ENCODE measurements at regions not wholly inside any gene's neighbourhood (a gene's known extent, or its start where the extent isn't known, plus 50 kb on each side); places are given as distances from the start of the nearest gene placed in this dataset.

- Mint-ChIP-seq H3K9me3 (peaks cover 14% of the 10 kb centered on the region), H3K4me3 (no peak overlapping the region), H3K36me3 (ENCODE audit: low read depth) (no peaks in the 10 kb centered on the region), H3K4me1 (ENCODE audit: low read depth) (no peaks in the 10 kb centered on the region), H3K27me3 (ENCODE audit: low read depth) (no peaks in the 10 kb centered on the region), H3K27ac (no peak overlapping the region)
These were observed 536.4 kb upstream of the SEL1L start for GRCh38 chr14:82070040-82070439.

DNA sequence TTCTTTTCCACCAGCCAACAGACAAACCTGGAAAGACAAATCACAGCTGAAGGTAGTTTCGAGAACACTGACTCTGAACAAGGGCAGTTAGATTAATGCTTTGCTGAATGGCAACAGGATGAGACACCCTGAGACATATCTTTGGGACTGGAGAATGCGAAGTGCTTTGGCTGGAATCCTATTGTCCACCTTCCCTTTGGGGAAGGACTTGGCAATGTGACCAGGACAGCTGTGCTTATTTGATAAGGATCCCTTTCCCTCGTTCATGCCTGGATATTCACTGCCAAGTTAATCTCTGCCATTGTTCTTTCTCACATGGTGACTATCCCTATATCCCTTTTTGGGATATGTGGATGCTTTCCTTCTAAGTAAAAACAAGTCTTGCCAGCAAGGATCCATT lies 537.1 kb upstream of the SEL1L start:
- Mint-ChIP-seq H3K9me3 (peaks cover 10% of the 10 kb centered on the region), H3K27ac (no peak overlapping the region), H3K36me3 (ENCODE audit: low read depth) (no peaks in the 10 kb centered on the region), H3K27me3 (ENCODE audit: low read depth) (no peaks in the 10 kb centered on the region), H3K4me3 (no peak overlapping the region), H3K4me1 (ENCODE audit: low read depth) (no peaks in the 10 kb centered on the region)

DNA sequence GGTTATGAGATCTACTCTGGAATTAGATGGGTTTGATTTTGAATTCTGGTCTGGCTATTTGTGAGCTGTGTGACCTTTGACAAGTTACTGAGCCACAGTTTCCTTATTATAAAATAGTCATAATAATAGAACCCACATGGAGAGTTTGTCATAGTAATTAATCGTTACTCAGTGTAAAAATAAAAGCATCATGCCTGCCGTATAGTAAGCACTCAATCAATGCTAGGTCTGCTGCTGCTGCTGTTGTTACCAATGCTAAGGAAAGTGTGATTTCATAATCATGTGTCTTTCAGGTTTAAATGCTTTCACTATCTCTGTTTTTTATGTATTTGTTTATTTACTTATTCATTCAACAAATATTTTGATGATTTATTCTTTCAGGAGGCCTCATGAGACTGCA lies 539.9 kb upstream of the SEL1L start:
- H3K27me3 Mint-ChIP-seq (ENCODE audit: low read depth): no peaks in the 10 kb centered on the region

DNA sequence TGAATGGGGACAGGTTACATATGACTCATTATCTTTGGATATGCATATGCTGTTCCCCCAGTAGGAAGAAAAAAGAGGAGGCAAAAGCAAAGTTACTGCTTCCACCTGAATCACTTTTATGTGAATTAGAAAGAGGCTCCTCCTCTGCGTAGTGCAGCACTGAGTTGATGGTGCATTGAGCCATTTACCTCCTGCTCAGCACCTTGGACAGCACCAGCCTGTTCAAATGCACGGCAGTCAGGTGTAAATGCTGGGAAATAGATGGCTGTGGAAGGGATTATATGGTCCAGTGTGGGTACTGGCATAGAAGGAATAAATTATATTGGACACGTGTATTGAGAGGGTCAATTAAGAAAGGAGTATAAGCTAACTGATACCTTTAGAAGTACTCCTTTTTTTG lies 541.9 kb upstream of the SEL1L start:
- no peaks in the 10 kb centered on the region for H3K36me3 Mint-ChIP-seq (ENCODE audit: low read depth)
- peaks cover 4% of the 10 kb centered on the region for H3K9me3 Mint-ChIP-seq
- no peak overlapping the region for H3K27ac Mint-ChIP-seq
- no peaks in the 10 kb centered on the region for H3K4me1 Mint-ChIP-seq (ENCODE audit: low read depth)
- no peak overlapping the region for H3K4me3 Mint-ChIP-seq
- no peaks in the 10 kb centered on the region for H3K27me3 Mint-ChIP-seq (ENCODE audit: low read depth)

More for the DNA sequence above, 539.9 kb upstream of the SEL1L start:
- peaks cover 9% of the 10 kb centered on the region for H3K9me3 Mint-ChIP-seq
- no peaks in the 10 kb centered on the region for H3K36me3 Mint-ChIP-seq (ENCODE audit: low read depth)
- no peak overlapping the region for H3K27ac Mint-ChIP-seq
- H3K4me1 Mint-ChIP-seq (ENCODE audit: low read depth): no peaks in the 10 kb centered on the region
- no peak overlapping the region for H3K4me3 Mint-ChIP-seq

DNA sequence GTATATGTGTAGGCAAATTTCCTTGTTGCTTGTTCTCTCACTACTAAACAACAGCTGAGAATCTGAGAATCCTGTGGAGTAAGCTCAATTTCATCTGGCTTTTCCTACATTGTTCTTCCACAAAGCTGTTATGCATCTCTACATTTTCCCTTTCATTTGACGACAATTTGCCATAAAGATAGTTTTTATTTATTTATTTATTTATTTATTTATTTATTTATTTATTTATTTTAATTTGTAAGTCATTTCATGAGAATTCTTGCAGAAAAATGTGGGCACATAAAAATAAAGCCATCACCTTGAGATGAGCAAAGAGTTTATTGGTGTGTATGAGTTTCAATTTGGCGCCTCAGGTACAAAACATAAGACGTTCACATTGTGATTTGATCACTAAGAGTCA lies 545.9 kb upstream of the SEL1L start:
- H3K27me3 Mint-ChIP-seq (ENCODE audit: low read depth): no peaks in the 10 kb centered on the region
- peaks cover 8% of the 10 kb centered on the region for H3K9me3 Mint-ChIP-seq
- H3K27ac Mint-ChIP-seq: no peak overlapping the region
- H3K4me3 Mint-ChIP-seq: no peak overlapping the region
- no peaks in the 10 kb centered on the region for H3K4me1 Mint-ChIP-seq (ENCODE audit: low read depth)
- no peaks in the 10 kb centered on the region for H3K36me3 Mint-ChIP-seq (ENCODE audit: low read depth)

GRCh38 chr14:82080370-82080769 lies 546.7 kb upstream of the SEL1L start:
- no peak overlapping the region for H3K4me3 Mint-ChIP-seq
- no peaks in the 10 kb centered on the region for H3K27me3 Mint-ChIP-seq (ENCODE audit: low read depth)
- H3K27ac Mint-ChIP-seq: no peak overlapping the region
- H3K9me3 Mint-ChIP-seq: peaks cover 8% of the 10 kb centered on the region
- no peaks in the 10 kb centered on the region for H3K4me1 Mint-ChIP-seq (ENCODE audit: low read depth)
- H3K36me3 Mint-ChIP-seq (ENCODE audit: low read depth): no peaks in the 10 kb centered on the region

- H3K4me3 Mint-ChIP-seq: no peak overlapping the region
- H3K27me3 Mint-ChIP-seq (ENCODE audit: low read depth): no peaks in the 10 kb centered on the region
- H3K4me1 Mint-ChIP-seq (ENCODE audit: low read depth): no peaks in the 10 kb centered on the region
- H3K36me3 Mint-ChIP-seq (ENCODE audit: low read depth): no peaks in the 10 kb centered on the region
- H3K27ac Mint-ChIP-seq: no peak overlapping the region
- peaks cover 4% of the 10 kb centered on the region for H3K9me3 Mint-ChIP-seq
These were observed 551.2 kb upstream of the SEL1L start for GRCh38 chr14:82084813-82085212.

GRCh38 chr14:82091097-82091496 lies 557.4 kb upstream of the SEL1L start:
- Mint-ChIP-seq H3K4me1 (ENCODE audit: low read depth) (no peaks in the 10 kb centered on the region), H3K9me3 (no peaks in the 10 kb centered on the region), H3K4me3 (no peak overlapping the region), H3K36me3 (ENCODE audit: low read depth) (no peaks in the 10 kb centered on the region), H3K27ac (no peak overlapping the region), H3K27me3 (ENCODE audit: low read depth) (no peaks in the 10 kb centered on the region)

GRCh38 chr14:82094829-82095345 lies 561.2 kb upstream of the SEL1L start:
- Mint-ChIP-seq H3K4me1 (ENCODE audit: low read depth) (no peaks in the 10 kb centered on the region), H3K27ac (no peak overlapping the region), H3K4me3 (no peak overlapping the region), H3K36me3 (ENCODE audit: low read depth) (no peaks in the 10 kb centered on the region), H3K27me3 (ENCODE audit: low read depth) (no peaks in the 10 kb centered on the region), H3K9me3 (no peaks in the 10 kb centered on the region)

DNA sequence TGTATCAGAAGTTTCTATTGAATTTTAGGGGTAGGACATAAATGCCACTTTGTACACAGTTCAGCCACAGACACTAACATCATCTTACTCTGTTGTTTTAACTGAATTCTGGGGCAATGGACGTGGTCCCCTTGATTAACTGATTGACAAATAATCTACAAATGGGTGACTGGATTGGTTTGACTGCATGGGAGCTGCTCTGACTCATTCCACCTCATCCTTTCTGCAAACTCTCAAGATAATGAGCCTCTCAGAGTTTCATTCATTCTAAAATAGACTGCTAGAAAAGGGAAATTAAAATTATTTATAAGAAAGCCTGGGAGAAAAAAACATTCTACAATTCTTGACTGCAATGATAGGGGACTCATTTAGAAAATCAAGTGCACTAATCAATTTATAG lies 570.4 kb upstream of the SEL1L start:
- Mint-ChIP-seq H3K27ac (no peak overlapping the region), H3K9me3 (peaks cover 4% of the 10 kb centered on the region), H3K36me3 (ENCODE audit: low read depth) (no peaks in the 10 kb centered on the region), H3K4me1 (ENCODE audit: low read depth) (no peaks in the 10 kb centered on the region), H3K27me3 (ENCODE audit: low read depth) (no peaks in the 10 kb centered on the region), H3K4me3 (no peak overlapping the region)

DNA sequence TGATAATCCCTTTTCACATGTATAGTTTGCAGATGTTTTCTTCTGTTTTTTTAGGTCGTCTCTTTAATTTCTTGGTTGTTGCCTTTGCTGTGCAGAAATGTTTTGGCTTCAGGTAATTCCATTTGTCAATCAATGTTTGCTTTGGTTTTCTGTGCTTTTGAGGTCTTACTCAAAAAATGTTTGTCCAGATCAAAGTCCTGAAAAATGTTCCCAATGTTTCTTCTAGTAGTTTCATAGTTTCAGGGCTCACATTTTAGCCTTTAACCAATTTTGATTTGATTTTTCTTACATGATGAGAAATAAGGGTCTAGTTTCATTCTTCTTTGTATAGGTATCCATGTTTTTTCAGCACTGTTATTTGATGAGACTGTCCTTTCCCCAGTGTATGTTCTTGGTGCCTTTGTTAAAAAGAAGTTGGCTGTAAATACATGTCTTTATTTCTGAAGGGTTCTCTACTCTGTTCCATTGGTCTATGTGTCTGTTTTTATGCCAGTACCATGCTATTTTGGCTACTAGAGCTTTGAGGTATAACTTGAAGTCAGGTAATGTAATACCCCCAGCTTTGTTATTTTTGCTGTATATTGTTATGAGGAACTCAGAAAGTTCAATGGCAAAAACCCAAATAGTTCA lies 578.7 kb upstream of the SEL1L start:
- Mint-ChIP-seq H3K9me3 (no peaks in the 10 kb centered on the region), H3K4me3 (no peak overlapping the region), H3K27me3 (ENCODE audit: low read depth) (no peaks in the 10 kb centered on the region), H3K4me1 (ENCODE audit: low read depth) (no peaks in the 10 kb centered on the region), H3K27ac (no peak overlapping the region), H3K36me3 (ENCODE audit: low read depth) (no peaks in the 10 kb centered on the region)

DNA sequence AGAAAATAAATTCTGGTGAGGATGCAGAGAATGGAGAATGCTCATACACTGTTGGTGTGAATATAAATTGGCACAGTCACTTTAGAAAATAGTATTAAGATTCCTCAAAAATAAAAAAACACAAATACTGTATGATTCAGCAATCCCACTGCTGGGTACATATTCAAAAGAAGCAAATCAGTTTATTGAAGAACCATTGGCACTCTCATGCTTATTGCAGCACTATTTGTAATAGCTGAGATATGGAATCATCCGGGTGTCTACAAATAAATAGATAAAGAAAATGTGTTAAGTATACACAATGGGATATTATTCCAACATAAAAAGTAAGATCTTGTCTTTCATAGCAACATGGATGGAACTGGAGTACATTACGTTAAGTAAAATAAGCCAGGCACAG lies 579.4 kb upstream of the SEL1L start:
- Mint-ChIP-seq H3K4me1 (ENCODE audit: low read depth) (no peaks in the 10 kb centered on the region), H3K36me3 (ENCODE audit: low read depth) (no peaks in the 10 kb centered on the region), H3K27ac (no peak overlapping the region), H3K27me3 (ENCODE audit: low read depth) (no peaks in the 10 kb centered on the region), H3K9me3 (no peaks in the 10 kb centered on the region), H3K4me3 (no peak overlapping the region)

DNA sequence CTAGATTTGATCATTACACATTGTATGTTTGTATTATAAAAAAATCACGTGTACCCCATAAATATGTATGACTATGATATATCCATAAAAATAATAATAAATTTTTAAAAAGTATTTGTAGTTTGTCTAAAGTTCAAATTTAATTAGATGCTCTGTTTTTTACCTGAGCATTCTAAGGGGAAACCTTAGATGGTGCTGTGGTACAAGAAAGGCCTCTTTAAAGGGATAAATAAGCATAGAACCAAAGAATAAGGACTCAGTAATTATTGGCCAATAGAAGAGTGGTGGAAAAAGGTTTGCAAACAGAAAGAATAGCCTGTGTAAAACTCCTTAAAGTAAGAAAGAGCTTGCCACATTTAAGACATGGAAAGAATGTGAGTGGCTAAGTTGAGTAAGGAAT lies 580.1 kb upstream of the SEL1L start:
- H3K36me3 Mint-ChIP-seq (ENCODE audit: low read depth): no peaks in the 10 kb centered on the region
- no peaks in the 10 kb centered on the region for H3K27me3 Mint-ChIP-seq (ENCODE audit: low read depth)
- no peak overlapping the region for H3K27ac Mint-ChIP-seq
- H3K4me3 Mint-ChIP-seq: no peak overlapping the region
- H3K4me1 Mint-ChIP-seq (ENCODE audit: low read depth): no peaks in the 10 kb centered on the region
- H3K9me3 Mint-ChIP-seq: no peaks in the 10 kb centered on the region

DNA sequence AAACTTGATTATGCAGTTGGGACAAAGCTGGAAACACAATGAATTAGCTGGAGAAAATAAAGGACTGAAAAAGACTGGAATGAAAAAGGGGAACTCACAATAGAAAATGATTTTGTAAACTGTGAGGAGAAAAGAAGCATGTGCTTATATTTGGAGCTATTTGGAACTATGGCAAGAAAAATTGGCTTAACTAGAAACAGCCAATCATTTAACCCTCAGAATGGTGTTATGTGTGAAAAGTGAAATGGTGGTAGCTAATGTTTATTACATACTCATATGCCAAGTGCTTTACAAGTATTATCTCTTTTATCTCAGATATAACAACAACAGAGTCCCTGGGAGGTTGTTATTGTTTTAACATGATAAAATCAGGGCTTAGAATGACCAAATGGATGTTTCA lies 583.1 kb upstream of the SEL1L start:
- H3K27ac Mint-ChIP-seq: no peak overlapping the region
- H3K9me3 Mint-ChIP-seq: peaks cover 6% of the 10 kb centered on the region
- no peaks in the 10 kb centered on the region for H3K4me1 Mint-ChIP-seq (ENCODE audit: low read depth)
- no peak overlapping the region for H3K4me3 Mint-ChIP-seq
- H3K27me3 Mint-ChIP-seq (ENCODE audit: low read depth): no peaks in the 10 kb centered on the region
- no peaks in the 10 kb centered on the region for H3K36me3 Mint-ChIP-seq (ENCODE audit: low read depth)

DNA sequence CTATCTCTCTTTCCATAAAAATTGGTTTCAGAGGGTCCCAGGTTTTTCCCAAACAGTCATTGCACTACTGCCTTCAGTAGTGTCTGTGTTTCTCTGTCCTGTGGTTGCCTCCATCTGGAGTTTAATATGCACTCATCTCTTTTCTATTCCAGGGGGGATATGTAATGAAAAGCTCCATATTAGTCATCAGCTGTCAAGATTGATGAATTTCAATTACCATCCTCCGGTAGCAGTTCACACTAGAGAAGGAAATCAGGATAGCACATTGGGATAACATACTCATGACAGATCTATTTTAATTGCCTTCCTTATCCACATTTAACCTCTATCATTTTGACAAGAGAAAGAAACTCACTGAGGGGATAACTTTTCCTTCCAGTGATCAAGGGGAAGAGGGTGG lies 589.0 kb upstream of the SEL1L start:
- H3K27ac Mint-ChIP-seq: no peak overlapping the region
- no peak overlapping the region for H3K4me3 Mint-ChIP-seq
- no peaks in the 10 kb centered on the region for H3K36me3 Mint-ChIP-seq (ENCODE audit: low read depth)
- H3K4me1 Mint-ChIP-seq (ENCODE audit: low read depth): no peaks in the 10 kb centered on the region
- no peaks in the 10 kb centered on the region for H3K27me3 Mint-ChIP-seq (ENCODE audit: low read depth)
- peaks cover 11% of the 10 kb centered on the region for H3K9me3 Mint-ChIP-seq

GRCh38 chr14:82124511-82124910 lies 590.9 kb upstream of the SEL1L start:
- no peak overlapping the region for H3K4me3 Mint-ChIP-seq
- peaks cover 11% of the 10 kb centered on the region for H3K9me3 Mint-ChIP-seq
- H3K27me3 Mint-ChIP-seq (ENCODE audit: low read depth): no peaks in the 10 kb centered on the region
- H3K4me1 Mint-ChIP-seq (ENCODE audit: low read depth): no peaks in the 10 kb centered on the region
- no peaks in the 10 kb centered on the region for H3K36me3 Mint-ChIP-seq (ENCODE audit: low read depth)
- H3K27ac Mint-ChIP-seq: no peak overlapping the region
